Peyer's patch (tissue), 4 donors: ENCODE measurements at regions not wholly inside any gene's neighbourhood (a gene's known extent, or its start where the extent isn't known, plus 50 kb on each side); places are given as distances from the start of the nearest gene placed in this dataset.

ENCODE experiments used
- POLR2A ChIP-seq, 2 donors: fragments of 450-650 bp; IDR thresholded peaks; one replicate each; pipeline ENCODE4 v1.5.1; 2017; ENCODE audit warnings: antibody characterized with exemption in 2 of 2, mild to moderate bottlenecking in 2 of 2, moderate library complexity in 2 of 2
- TF ChIP-seq, protein P1 (sequence below), 6 experiments: fragments of 450-650 bp in 4 of 6; fragments of 200-600 bp in 2 of 6; sonication (generic) in 1 of 6; IDR thresholded peaks; one replicate each; pipeline ENCODE4 v1.5.1; 2017 to 2019; ENCODE audit warnings: antibody characterized with exemption in 6 of 6, mild to moderate bottlenecking in 3 of 6, moderate library complexity in 1 of 6

DNA sequence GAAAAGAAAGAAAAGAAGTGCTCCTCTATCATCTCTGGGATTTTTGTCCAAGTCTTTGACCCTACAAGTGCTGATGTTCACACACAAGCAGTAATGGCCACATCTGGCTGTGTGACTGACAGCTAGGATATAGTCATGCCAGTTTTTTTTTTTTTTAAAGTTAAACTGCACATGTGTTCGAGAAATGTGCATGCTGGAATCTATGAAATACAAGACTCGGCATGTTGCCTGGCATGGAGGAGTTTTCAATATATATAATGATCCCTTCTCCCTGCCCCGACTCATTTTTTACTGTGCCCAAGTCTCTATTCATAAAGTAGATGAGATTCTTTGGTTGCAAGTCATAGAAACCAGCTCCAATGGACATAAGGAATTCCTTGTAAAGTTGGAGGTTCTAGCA is 60.4 kb upstream of the FGFR2 start:
- TF ChIP-seq, protein P1, sequence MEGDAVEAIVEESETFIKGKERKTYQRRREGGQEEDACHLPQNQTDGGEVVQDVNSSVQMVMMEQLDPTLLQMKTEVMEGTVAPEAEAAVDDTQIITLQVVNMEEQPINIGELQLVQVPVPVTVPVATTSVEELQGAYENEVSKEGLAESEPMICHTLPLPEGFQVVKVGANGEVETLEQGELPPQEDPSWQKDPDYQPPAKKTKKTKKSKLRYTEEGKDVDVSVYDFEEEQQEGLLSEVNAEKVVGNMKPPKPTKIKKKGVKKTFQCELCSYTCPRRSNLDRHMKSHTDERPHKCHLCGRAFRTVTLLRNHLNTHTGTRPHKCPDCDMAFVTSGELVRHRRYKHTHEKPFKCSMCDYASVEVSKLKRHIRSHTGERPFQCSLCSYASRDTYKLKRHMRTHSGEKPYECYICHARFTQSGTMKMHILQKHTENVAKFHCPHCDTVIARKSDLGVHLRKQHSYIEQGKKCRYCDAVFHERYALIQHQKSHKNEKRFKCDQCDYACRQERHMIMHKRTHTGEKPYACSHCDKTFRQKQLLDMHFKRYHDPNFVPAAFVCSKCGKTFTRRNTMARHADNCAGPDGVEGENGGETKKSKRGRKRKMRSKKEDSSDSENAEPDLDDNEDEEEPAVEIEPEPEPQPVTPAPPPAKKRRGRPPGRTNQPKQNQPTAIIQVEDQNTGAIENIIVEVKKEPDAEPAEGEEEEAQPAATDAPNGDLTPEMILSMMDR (IDR thresholded peaks at IDR 0.05) = no peak
- no peak for TF ChIP-seq POLR2A (IDR thresholded peaks at IDR 0.05)
